Naive thymus-derived CD8-positive, alpha-beta T cell (primary cell): ENCODE measurements at regions not wholly inside any gene's neighbourhood (a gene's known extent, or its start where the extent isn't known, plus 50 kb on each side); places are given as distances from the start of the nearest gene placed in this dataset.

Experiments
- ATAC-seq, 2 donors: fragments of 150-1000 bp; cut with Tn5 transposase in 1 of 2; sonication (Bioruptor Pico), chemical (Tn5 transposase) in 1 of 2; 1 replicate in 1 of 2; 2 replicates in 1 of 2; pipeline ENCODE4 v1.10.0; 2021; ENCODE audit warnings: mild to moderate bottlenecking in 2 of 2, moderate library complexity in 2 of 2
- POLR2A ChIA-PET: fragments of 350-600 bp; sonication (Branson Sonifier 250); formaldehyde crosslinking; loops from one replicate; lab custom pipeline; 2021; ENCODE audit warnings: antibody characterized with exemption; lab: Charles Lee
- DNase-seq, 10 donors: peaks; one replicate each; pipeline versions ENCODE4 v3.0.0 to v3.0.0-alpha.2; 2020 to 2022
- H3K27ac Mint-ChIP-seq, 10 donors: one replicate each; pipeline ENCODE4 v1.8.0; 2020 to 2022; ENCODE audit warnings: mild to moderate bottlenecking in 10 of 10, mixed read lengths in 10 of 10, moderate library complexity in 4 of 10, inconsistent platforms in 1 of 10
- H3K27me3 Mint-ChIP-seq, 5 donors: one replicate each; pipeline ENCODE4 v1.8.0; 2021 to 2022; ENCODE audit warnings: mixed read lengths in 5 of 5
- H3K36me3 Mint-ChIP-seq, 3 donors: one replicate each; pipeline ENCODE4 v1.8.0; 2020 to 2022; ENCODE audit warnings: mixed read lengths in 3 of 3, mild to moderate bottlenecking in 2 of 3, inconsistent platforms in 1 of 3
- H3K4me1 Mint-ChIP-seq, 4 donors: one replicate each; pipeline ENCODE4 v1.8.0; 2021 to 2022; ENCODE audit warnings: mixed read lengths in 4 of 4
- H3K4me3 Mint-ChIP-seq, 10 donors: one replicate each; pipeline ENCODE4 v1.8.0; 2020 to 2022; ENCODE audit warnings: mild to moderate bottlenecking in 10 of 10, mixed read lengths in 10 of 10, moderate library complexity in 6 of 10, inconsistent platforms in 1 of 10
- H3K9me3 Mint-ChIP-seq, 9 donors: one replicate each; pipeline ENCODE4 v1.8.0; 2020 to 2022; ENCODE audit warnings: mixed read lengths in 9 of 9, mild to moderate bottlenecking in 3 of 9, inconsistent platforms in 1 of 9, moderate library complexity in 1 of 9

DNA sequence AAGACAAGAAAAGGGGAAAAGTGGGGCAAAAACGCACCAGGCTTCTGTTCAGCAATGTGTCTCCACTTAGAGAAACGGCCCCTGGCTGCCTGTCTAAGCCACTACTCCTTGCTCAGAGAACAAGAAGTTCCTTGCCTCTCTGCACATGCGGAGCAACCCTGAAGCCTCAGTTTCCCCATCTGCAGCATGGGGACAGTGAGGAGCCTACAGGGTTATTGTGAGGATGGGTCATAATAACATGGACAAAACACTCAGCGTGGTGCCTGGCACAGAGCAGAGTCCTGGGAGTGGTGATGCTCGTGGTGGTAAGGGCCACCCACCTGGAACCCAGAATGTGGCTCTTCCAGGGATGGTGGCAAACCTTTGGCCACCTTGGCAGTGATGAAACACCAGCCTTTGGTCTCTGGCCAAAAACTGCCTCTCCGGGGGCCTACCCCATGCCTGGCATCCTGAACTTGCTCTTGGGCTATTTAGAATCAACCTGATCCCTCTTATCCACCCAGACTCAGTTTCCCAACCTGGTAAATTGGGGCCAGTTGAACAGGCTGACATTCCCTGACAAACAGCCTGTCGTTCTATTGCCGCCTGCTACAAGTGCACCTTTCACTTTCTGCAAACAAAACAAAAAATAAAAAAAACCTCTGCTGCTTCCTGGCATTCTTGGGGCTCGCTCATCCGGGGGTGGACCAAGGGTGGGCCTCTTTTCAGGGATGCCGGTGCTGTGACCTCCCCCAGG lies 56.5 kb upstream of the DLK1 start:
- Mint-ChIP-seq H3K27ac (peak overlapping the region in 1 of 10 donors; percentile 33), H3K4me1 (peaks cover 4 to 11% (median 8%) of the 10 kb centered on the region in 4 donors), H3K4me3 (no peak overlapping the region), H3K27me3 (peaks cover 23 to 68% (median 52%) of the 10 kb centered on the region in 5 donors), H3K9me3 (no peaks in the 10 kb centered on the region), H3K36me3 (no peaks in the 10 kb centered on the region)
- DNase-seq (no peak), ATAC-seq (no peak)
- POLR2A ChIA-PET, result no interaction called here

DNA sequence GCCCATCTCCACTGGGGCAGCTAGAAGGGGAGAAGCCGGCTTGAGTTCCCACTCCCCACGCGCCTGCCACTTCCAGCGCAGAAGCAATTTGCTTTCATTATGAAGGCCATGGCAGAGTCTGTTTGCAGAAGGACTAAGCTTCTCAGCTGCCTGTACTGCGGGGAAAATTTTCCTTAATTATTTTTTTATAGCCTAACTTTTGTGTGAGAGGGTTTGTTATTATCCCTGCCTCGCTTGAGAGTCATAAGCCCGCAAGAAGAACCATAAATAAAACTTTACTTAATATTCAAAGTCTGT lies 56.0 kb upstream of the DLK1 start:
- Mint-ChIP-seq H3K36me3 (no peaks in the 10 kb centered on the region), H3K4me1 (peaks cover 4 to 11% (median 8%) of the 10 kb centered on the region in 4 donors), H3K4me3 (no peak overlapping the region), H3K9me3 (no peaks in the 10 kb centered on the region), H3K27ac (peak overlapping the region in 1 of 10 donors; percentile 33), H3K27me3 (peaks cover 20 to 68% (median 52%) of the 10 kb centered on the region in 5 donors)
- POLR2A ChIA-PET, result no interaction called here
- DNase-seq, result no peak
- ATAC-seq, result no peak

DNA sequence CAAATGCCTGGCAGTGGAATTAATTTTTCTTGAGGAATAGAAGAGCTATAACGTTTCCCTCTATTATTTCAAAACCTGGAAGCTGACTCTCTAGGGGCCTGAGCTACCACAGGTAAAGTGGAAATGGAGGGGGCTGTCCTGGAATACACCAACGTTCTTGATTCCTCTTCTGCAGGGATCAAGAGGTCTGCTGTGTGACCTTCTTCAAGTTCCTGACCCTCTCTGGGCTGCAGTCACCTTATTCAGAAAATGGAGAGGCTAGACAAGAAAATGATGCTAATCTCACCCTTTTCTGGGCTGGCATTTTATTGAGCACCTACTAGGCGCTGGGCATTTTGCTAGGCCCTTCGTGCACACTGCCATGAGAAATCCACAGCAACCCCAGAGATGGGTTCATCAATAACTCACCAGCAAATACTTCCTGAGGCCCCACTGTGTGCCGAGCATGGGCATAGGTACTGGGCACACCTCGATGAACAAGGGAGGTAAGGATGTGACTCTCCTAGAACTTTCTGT lies 55.2 kb upstream of the DLK1 start:
- Mint-ChIP-seq H3K27me3 (peaks cover 20 to 64% (median 53%) of the 10 kb centered on the region in 5 donors), H3K27ac (no peak overlapping the region), H3K36me3 (no peaks in the 10 kb centered on the region), H3K4me3 (no peak overlapping the region), H3K4me1 (peaks cover 4 to 11% (median 8%) of the 10 kb centered on the region in 4 donors), H3K9me3 (no peaks in the 10 kb centered on the region)
- POLR2A ChIA-PET, result no interaction called here
- no peak for ATAC-seq
- no peak for DNase-seq

DNA sequence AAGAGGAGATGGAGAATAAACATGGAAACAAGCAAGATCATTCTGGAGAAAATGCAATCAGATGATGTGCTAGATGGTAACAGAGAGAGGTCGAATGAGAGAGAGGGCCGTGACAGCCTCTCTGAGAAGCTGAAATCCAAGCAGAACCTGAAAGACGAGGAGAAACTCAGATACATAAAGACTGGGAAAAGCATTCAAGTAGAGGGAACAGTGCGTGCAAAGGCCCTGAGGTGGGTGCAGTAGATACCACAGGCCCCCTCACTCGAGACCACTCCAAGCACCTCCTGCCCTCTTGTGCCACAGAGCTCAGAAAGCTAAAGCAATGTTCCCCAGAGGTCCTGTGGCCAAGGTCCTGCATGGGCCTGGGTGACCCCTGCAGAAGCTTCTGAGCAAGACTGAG lies 54.8 kb upstream of the DLK1 start:
- H3K36me3 Mint-ChIP-seq, result no peaks in the 10 kb centered on the region
- H3K4me3 Mint-ChIP-seq, result no peak overlapping the region
- DNase-seq, result no peak
- H3K9me3 Mint-ChIP-seq, result no peaks in the 10 kb centered on the region
- POLR2A ChIA-PET, result no interaction called here
- ATAC-seq, result no peak
- peaks cover 18 to 65% (median 54%) of the 10 kb centered on the region in 5 donors for H3K27me3 Mint-ChIP-seq
- no peak overlapping the region for H3K27ac Mint-ChIP-seq
- peaks cover 4 to 11% (median 8%) of the 10 kb centered on the region in 4 donors for H3K4me1 Mint-ChIP-seq

DNA sequence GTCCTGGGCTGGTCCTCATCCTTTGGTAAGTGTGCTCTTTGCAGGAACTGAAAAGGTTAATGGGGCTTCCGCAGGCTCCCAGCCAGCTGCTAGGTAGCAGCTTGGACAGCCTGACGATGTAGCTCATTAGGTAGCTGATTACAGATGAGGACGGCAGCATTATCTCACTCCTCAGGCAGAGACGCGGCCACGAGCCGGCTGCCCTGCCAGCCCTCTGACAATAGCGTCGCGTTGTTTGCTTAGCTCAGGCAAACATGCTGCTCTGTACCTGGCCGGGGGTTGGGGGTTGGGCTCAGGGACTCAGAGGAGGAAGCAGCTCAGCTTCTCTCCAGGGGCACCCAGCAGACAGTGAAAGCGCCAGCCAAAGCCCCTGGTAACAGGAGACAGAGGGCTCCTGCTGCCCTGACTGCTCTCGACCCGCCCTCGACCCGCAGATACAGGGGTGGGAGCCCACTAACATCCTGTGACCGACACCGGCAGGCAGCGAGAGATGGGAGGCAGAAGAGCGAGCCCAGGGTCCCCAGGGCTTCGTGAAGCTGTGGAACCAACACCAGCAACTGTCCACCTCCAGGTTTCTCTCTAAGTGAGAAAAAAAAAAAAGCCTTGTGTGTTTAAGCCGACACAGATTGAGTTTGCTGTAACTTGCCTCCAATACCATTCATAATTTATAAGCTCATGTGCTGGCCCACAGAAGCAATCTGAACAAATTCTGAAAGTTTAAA lies 53.4 kb upstream of the DLK1 start:
- Mint-ChIP-seq H3K9me3 (no peaks in the 10 kb centered on the region), H3K27me3 (peaks cover 18 to 58% (median 46%) of the 10 kb centered on the region in 5 donors), H3K4me3 (peak overlapping the region in 4 of 10 donors; percentile 18 to 39 (median 24))

DNA sequence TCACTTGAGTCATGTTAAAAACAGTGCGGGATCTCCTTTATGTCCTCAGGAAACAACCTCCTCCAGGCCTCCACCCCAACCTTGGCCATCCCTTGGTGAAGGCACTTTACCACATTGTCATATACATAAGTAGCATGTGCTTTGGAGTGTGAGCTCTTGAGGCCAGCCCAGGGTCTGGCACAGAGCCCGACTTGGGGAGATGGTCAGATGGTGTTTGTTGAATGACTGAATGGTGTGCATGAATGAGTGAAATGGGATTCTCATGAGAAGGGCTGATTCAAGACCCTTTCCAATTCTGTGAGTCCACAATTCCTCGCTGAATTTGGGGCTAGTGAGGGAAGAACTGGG lies 52.9 kb upstream of the DLK1 start:
- Mint-ChIP-seq H3K4me1 (peaks cover 4 to 11% (median 8%) of the 10 kb centered on the region in 4 donors), H3K27me3 (peaks cover 18 to 55% (median 44%) of the 10 kb centered on the region in 5 donors), H3K36me3 (no peaks in the 10 kb centered on the region), H3K4me3 (no peak overlapping the region), H3K27ac (no peak overlapping the region), H3K9me3 (no peaks in the 10 kb centered on the region)
- DNase-seq (no peak), ATAC-seq (no peak)
- POLR2A ChIA-PET, result no interaction called here

More for the DNA sequence above, 53.4 kb upstream of the DLK1 start:
- DNase-seq, result no peak
- Mint-ChIP-seq H3K27ac (no peak overlapping the region), H3K36me3 (no peaks in the 10 kb centered on the region), H3K4me1 (peaks cover 4 to 11% (median 8%) of the 10 kb centered on the region in 4 donors)
- no peak for ATAC-seq
- POLR2A ChIA-PET, result interaction anchor here (0.7 kb wide), 1 partner anchor 1025 kb away, joined by 3 read pairs; no protein-coding TSS in a partner anchor

DNA sequence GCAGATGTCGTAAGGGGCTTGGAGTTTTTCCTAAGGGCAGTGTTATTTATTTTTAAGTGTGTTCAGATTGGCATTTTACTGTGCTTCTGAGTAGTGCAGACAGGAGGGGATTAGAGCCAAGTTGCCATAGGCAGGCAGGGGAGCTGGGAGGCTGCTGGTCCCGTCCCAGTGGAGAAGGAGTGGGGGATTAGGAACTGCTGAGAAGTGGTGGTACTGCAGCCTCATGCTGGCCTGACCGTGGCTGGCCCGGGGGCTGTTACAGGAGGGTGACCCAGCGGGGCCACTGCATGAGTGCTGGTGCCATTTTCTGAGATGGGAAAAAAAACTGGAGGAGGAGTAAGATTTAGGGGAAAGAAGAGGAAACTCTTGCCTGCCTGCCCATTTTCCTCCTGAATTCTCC lies 52.3 kb upstream of the DLK1 start:
- Mint-ChIP-seq H3K27ac (peak overlapping the region in 1 of 10 donors; percentile 39), H3K9me3 (no peaks in the 10 kb centered on the region), H3K27me3 (peaks cover 18 to 50% (median 44%) of the 10 kb centered on the region in 5 donors), H3K36me3 (no peaks in the 10 kb centered on the region), H3K4me3 (no peak overlapping the region), H3K4me1 (peaks cover 4 to 11% (median 9%) of the 10 kb centered on the region in 4 donors)
- DNase-seq, result no peak
- POLR2A ChIA-PET, result no interaction called here
- ATAC-seq, result no peak

DNA sequence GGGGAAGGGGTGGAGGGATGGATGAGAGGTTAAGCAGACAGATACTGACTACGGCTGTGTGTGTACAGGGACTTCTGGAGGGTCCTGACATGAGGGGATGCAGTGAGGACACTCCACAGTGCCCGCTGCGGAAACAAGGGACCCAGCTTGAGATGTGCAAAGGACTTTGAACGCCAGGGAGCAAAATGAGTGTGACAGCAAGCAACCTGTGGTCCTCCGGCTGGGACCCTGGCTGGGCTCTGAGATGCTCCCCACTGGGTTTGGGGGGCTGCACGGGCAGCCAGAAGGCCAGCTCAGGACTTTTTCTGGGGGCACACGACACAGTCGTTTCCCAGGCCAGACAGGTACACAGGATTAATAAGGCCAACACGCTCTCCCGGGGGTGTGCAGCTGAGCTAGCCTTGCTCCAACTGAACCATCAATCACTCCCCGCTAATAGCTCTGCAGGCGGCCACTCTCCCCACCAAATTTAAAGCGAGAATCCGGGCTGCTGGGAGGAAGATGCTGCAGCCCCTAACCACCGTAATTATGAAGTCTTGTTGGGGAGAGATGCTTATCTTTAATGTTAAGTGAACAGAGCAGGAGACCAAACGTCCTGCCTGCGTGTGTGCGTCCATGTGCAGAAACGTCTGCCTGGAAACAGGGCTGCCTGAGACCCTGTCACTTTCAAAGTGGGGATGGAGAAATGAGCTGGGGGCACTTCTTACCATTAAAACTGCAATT lies 51.6 kb upstream of the DLK1 start:
- ATAC-seq (no peak), DNase-seq (no peak)
- POLR2A ChIA-PET, result no interaction called here
- H3K4me1 Mint-ChIP-seq, result peaks cover 4 to 11% (median 9%) of the 10 kb centered on the region in 4 donors
- no peak overlapping the region for H3K27ac Mint-ChIP-seq
- no peak overlapping the region for H3K4me3 Mint-ChIP-seq
- no peaks in the 10 kb centered on the region for H3K36me3 Mint-ChIP-seq
- no peaks in the 10 kb centered on the region for H3K9me3 Mint-ChIP-seq
- H3K27me3 Mint-ChIP-seq, result peaks cover 13 to 44% (median 39%) of the 10 kb centered on the region in 5 donors

DNA sequence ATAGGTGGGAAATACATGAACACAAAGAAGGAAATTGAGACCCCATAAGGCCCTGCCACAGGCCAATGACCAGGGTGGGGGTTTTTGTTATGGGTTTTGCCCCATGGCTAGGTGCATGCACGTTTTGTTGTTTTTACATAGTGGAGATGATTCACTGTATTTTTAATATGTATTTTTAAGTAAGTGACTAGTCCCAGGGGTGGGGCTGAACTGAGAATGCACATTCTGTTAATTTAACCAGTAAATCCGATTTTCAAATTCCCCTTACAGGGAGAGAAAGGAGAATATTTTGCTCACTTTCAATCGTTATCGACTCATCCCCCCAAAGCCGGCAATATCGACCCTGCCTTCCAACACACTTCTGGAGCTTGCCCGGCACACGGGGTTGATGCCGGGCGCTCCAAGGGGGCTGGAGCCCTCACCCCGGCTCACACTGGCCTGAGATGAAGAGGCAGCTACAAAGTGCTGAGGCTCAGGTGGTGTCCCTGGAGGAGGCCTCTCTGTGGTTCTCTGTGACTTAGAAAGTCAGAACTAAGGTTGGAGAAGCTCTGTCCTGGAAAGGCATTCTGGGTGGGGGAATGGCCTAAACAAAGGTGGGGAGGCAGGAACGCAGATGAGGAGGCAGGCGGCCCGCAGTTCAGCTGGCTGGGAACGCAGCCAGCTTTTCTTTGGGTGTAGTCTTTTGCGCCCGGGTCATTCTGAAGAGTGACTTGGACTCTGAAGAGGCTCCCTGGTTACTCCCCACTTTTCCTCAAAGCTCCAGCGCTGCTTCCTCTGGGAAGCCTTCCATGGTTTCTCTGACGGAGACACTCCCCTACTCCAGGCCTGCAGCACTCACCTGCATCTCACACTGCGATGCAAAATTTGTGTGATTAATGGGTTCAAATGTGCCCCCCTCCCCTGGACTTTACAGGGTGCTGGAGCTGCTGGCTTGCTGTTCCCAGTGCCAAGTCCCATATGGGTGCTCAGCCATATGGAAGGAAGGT lies 50.7 kb upstream of the DLK1 start:
- Mint-ChIP-seq H3K27me3 (peaks cover 13 to 41% (median 38%) of the 10 kb centered on the region in 5 donors), H3K4me1 (peaks cover 4 to 12% (median 11%) of the 10 kb centered on the region in 4 donors)

More for the DNA sequence above, 50.7 kb upstream of the DLK1 start:
- POLR2A ChIA-PET, result no interaction called here
- no peaks in the 10 kb centered on the region for H3K9me3 Mint-ChIP-seq
- H3K27ac Mint-ChIP-seq, result peak overlapping the region in 1 of 10 donors; percentile 40
- ATAC-seq (no peak), DNase-seq (no peak)
- H3K36me3 Mint-ChIP-seq, result no peaks in the 10 kb centered on the region
- no peak overlapping the region for H3K4me3 Mint-ChIP-seq
